Right kidney (tissue), 1 donor: ENCODE measurements at regions not wholly inside any gene's neighbourhood (a gene's known extent, or its start where the extent isn't known, plus 50 kb on each side); places are given as distances from the start of the nearest gene placed in this dataset.

Source experiments
- DNase-seq: peaks from one replicate; pipeline ENCODE4 v3.0.0-alpha.2; 2016

DNA sequence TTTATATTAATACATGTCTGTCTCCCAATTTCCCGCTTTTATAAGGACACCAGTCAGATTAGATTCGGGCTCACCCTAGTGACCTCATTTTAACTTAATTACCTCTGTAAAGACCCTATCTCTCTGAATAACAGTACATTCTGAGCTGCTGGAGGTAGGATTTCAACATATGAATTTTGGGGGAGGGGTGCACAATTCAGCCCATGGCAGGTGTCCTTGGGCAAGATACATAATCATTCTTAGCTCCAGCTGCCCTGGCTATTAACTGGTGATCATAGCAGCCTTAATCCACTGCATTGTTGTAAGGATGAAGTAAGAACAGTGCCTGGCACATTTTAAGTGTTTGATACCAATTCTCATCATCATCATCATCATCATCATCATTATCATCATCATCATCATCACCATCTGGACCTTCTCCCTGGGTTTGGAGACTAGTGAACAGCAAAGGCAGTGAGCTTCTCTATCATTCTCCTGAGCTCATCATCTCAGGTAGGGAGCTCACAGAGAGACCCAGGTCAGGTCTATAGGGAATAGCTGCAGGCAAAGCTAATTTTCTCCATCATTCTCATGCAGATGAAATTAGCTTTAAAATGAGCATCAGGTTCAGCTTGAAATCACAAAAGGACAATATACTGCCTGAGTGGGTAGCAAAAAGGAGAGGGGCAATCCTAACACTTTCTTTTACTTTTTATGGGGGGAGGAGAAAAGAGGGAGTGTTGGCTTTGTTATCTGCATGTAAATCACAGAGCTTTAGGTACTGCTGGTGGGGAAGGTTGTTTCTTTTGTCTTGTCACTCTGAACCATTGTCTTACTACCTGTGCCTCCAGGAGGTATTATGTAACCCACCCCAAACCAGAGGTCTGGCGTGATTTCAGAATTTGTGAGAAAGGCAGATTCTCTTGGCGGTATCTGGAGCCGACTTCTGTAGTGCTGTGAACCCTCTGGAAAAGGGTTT, 125.5 kb upstream of the SPRED2 start:
- DNase-seq: no peak

DNA sequence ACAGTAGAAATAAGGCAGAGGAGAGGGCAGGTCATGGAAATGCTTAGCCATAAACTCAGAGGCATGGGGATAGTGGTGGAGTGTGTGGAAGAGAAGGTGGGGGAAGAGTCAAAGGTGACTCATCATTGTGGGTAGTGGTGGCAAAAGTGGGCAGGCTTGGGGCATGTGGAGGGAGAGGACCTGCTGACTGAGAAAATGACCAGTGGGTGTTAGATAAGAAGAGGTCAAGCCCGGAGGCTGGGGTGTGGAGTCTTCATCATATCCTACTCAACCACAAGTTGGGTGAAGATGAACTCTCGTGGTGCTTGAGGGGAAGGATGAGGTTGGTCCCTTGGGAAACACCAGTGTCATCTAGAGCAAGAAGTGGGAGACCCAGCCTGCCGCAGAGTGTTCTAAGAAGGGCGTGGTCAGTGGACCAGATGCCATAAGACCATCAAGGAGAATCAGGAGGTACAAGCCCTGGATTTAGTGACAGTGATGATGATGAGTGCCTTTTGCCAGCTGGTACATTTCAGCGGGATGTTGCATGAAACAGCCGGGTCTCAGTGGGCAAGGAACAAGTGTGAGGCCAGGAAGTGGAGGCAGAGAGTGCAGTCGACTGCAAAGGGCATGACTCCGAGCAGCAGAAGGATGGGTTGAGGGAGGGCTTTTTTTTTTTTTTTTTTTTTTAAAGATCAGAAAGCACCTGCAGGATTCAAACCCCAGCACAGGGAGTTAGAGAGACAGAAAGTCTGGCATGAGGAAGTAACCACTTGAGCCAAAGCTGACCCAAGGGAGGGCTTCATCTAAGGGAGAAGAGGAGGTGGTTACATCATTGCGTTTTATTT, 122.6 kb upstream of the SPRED2 start:
- DNase-seq: no peak

GRCh38 chr2:65553504-65554074, 121.2 kb upstream of the SPRED2 start:
- peak; percentile 19 for DNase-seq

DNA sequence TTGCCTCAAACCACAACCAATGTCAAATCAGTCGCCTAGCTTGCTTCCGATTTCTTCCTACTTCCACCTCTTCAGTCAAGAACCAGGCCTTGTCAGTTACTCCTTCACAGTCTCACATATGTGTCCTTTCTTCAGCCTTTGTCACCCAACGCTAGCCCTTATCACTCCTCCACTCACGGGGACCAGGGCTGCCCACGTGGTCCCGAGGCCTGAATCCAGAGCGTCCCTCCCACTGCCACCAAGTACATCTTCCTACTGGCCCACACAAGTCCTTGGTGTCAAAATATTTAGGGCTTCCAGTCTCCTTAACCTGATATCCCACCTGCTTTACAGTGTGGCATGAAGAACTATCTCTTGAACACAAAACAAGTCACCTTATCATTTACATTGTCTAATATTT, 119.1 kb upstream of the SPRED2 start:
- DNase-seq: no peak

- DNase-seq: no peak
Observed at GRCh38 chr2:65550246-65550645, 117.8 kb upstream of the SPRED2 start.

DNA sequence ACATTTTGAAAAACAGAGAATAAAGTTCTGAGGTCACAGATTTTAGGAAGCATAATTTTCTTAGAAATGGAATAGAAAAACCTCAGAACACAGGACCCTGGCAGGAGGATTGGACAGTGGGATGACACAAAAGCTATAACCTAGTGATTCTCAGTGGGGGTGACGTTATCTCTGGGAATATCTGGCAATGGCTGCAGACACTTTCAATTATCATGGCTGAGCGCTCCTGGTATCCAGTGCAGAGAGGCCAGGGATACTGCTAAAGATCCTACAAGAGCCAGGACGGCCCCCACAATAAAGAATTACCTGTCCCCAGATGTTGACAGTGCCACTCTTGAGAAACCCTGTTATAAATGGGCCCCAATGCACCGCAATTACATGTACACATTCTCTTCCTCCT, 117.2 kb upstream of the SPRED2 start:
- no peak for DNase-seq

GRCh38 chr2:65549257-65549627, 116.8 kb upstream of the SPRED2 start:
- DNase-seq: peak; percentile 24

GRCh38 chr2:65548576-65549256, 116.3 kb upstream of the SPRED2 start:
- DNase-seq: no peak

GRCh38 chr2:65548064-65548463, 115.7 kb upstream of the SPRED2 start:
- DNase-seq: no peak

DNA sequence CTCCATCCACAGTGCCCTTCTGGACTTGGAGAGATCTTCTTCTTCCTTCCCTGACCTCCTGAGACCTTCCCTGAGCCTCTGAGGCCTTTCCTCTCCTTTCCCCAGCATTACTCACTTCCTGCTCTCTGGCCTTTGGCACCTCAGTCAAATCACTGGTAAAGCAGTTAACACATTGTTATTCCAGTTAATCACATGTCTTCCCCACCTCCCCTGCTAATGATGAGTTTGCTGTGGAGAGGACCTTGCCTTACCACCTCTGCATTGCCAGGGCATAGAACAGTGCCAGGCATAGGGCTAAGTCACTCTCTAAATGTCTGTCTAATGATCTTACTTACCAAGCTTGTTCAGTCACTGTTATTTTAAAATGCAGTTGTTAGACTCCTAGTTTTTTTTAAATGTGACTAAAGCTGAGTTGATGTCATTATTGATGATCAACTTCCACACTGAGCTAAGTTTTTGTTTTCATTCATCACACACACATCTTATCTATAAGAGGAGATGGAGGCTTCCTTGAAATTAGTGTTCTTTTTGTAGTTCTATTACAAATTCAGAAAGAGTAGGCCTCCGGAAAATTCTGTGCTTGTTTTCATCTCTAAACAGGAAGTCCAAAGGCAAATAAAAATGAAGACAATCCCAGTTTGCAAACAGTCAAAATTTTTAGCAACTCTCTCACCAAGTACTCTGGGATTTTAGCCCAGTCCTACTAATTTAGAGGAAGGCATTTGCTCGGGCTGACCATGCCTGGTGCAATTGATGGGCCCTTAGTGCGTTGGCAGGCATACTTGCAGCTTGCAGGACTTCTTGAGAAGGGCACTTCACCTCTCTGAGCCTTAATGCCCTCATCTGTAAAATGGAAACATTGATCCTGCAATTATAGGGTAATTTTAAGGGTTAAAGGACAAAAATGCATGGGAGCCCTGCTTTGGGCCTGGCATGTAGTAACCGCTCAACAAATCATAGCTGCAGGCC, 113.7 kb upstream of the SPRED2 start:
- no peak for DNase-seq

GRCh38 chr2:65541773-65542172, 109.4 kb upstream of the SPRED2 start:
- DNase-seq: no peak

DNA sequence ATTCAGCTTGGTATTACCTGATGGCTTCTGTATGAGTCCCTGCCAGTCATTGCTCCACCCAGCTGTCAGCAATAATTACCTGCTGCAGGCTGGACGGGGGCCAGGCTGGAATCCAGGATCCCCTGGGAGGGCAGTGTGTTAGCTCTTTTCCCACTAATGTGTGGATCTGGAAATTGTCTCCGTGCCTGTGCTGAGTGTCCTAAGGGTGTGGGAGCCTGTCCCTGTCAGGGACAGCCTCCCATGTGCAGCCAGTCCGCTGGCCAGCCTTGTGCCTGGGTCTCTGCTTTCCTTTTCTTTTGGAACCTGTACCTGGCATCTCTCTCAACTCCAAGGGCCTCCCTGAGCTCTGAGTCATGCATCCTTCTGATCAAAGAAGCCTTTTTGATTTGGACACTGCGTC, 107.2 kb upstream of the SPRED2 start:
- no peak for DNase-seq

- no peak for DNase-seq
Observed at GRCh38 chr2:65537651-65538385, 105.4 kb upstream of the SPRED2 start.

DNA sequence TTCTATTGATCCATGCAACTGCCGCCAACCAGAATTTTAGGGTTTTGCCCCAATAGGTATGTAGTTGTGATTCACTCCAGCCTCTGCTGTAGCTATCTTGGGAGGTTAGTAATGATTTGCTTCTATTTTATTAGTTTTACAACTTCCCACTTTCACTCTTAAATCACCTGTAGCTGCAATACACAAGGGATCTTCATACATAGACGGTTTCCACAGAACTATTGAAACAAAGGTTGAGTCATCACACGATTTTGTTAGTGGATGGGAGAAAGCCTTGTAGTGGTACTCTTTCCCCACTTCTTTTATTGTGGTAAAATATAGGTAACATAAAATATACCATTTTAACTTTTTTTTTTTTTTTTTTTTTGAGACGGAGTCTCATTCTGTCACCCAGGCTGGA, 104.2 kb upstream of the SPRED2 start:
- no peak for DNase-seq

DNA sequence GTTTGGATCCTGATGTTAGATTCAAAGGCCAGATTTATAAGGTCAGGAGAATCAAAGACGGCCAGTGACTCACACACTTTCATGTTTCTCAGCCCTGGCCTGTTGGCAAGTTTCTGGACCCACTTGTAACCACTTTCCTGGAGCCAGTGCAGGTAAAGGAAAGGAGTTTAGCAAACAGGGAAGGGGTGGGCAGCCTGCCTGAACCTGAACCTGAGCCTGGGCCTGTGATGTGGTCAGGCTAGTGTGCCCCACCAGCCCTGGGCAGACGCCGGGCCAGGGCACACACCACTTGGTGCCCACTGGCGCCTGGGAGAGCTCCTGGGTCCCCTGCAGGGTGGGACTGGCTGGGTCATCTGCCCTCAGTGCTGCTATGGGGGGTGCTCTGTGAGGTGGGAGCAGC, 100.5 kb upstream of the SPRED2 start:
- DNase-seq: no peak

GRCh38 chr2:65532326-65532725, 99.9 kb upstream of the SPRED2 start:
- DNase-seq: no peak

GRCh38 chr2:65530547-65531320, 98.3 kb upstream of the SPRED2 start:
- DNase-seq: no peak

DNA sequence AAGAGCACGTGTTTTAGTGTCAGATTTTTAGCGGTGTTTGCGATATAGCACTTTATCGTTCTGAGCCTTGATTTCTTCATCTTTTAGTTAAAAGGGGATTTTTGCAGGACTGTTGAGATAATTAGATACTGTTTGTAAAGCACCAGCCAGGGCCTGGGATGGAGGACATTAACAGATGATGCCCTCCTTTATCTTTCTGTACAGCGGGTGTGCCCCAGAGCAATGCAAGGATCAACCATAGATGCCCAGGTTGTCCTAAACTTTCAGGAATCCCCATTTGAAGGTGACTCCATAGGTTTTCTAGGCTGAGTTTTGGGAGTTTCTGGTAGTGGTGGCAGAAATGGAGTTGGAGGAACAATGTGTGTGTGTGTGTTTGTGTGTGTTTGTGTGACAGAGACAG, 97.0 kb upstream of the SPRED2 start:
- no peak for DNase-seq

GRCh38 chr2:65528241-65528574, 95.8 kb upstream of the SPRED2 start:
- no peak for DNase-seq
